HEK293T (cell line): ENCODE measurements at regions not wholly inside any gene's neighbourhood (a gene's known extent, or its start where the extent isn't known, plus 50 kb on each side); places are given as distances from the start of the nearest gene placed in this dataset.

ENCODE experiments used
- ELF4 ChIP-seq: fragments of 450-650 bp; IDR thresholded peaks from 2 replicates; pipeline ENCODE4 v1.6.1; 2017; ENCODE audit warnings: antibody characterized with exemption
- SUZ12 ChIP-seq: fragments of 450-650 bp; IDR thresholded peaks from 2 replicates; pipeline ENCODE4 v1.6.1; 2016; ENCODE audit warnings: mild to moderate bottlenecking

DNA sequence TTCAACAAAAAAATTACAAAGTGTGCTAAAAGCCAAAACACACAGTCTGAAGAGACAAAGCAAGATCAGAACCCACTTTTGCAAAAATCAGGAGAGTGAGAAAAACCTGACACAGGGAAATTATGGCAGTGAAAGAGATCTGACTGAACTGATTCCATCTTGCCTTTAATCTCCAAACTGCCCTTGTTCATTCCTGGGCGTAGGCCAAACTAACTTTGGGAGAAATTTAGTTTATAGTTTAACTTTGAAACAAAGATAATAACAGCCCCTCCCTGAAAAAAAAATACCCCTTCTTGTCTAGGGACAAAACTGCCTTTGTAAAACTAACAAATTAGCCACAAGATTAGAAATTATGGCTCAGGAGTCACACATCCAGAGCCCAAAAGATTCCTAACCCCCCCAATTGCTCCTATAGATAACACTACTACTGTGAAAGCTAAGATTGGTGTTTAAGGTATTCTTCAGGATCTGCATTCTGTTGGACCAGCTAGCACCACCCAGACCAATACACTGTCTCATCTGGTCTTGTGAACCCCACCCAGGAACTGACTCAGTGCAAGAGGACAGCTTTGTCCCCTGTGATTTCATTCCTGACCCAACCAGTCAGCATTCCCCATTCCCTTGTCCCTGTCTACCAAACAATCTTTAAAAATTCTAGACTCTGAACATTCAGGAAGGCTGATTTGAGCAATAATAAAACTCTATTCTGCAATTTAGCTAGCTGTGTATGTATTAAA lies 226.1 kb upstream of the SH3BP4 start:
- TF ChIP-seq ELF4 (no peak), SUZ12 (no peak)
